ENCODE measurements at regions not wholly inside any gene's neighbourhood (a gene's known extent, or its start where the extent isn't known, plus 50 kb on each side); places are given as distances from the start of the nearest gene placed in this dataset.

GRCh38 chr6:95095855-95096254, 481.5 kb upstream of the MANEA start:
- Histone ChIP-seq H3K4me3 (no peak overlapping the region), H4K20me1 (ENCODE audit: low read depth) (no peaks in the 10 kb centered on the region), H3K4me2 (no peak overlapping the region), H3K4me1 (no peaks in the 10 kb centered on the region), H3K9me3 (ENCODE audit: low read depth) (no peaks in the 10 kb centered on the region), H3F3A (ENCODE audit: low read depth) (no peaks in the 10 kb centered on the region), H2AFZ (replicated peaks) (no peak overlapping the region), H3K36me3 (no peaks in the 10 kb centered on the region), H3K27ac (no peak overlapping the region), H3K27me3 (no peaks in the 10 kb centered on the region), H3K9ac (no peak overlapping the region), H3K79me2 (ENCODE audit: low read depth) (no peaks in the 10 kb centered on the region)
- Mint-ChIP-seq H3K4me3 (no peak overlapping the region), H3K4me1 (peaks cover 7% of the 10 kb centered on the region), H3K9me3 (no peaks in the 10 kb centered on the region), H3K36me3 (no peaks in the 10 kb centered on the region), H3K27ac (no peak overlapping the region), H3K27me3 (ENCODE audit: insufficient read depth, low read depth) (no peaks in the 10 kb centered on the region)
- TF ChIP-seq CTCF (IDR thresholded peaks at IDR 0.05) (no peak), EZH2phosphoT487 (IDR thresholded peaks at IDR 0.05) (no peak), EZH2 (IDR thresholded peaks at IDR 0.05) (no peak)
- DNase-seq (ENCODE audit: low spot score): no peak

- Mint-ChIP-seq H3K4me3 (no peak overlapping the region), H3K9me3 (no peaks in the 10 kb centered on the region), H3K4me1 (peaks cover 3% of the 10 kb centered on the region), H3K27me3 (ENCODE audit: insufficient read depth, low read depth) (no peaks in the 10 kb centered on the region), H3K27ac (no peak overlapping the region), H3K36me3 (no peaks in the 10 kb centered on the region)
- H4K20me1 ChIP-seq (ENCODE audit: low read depth): no peaks in the 10 kb centered on the region
- no peaks in the 10 kb centered on the region for H3K79me2 ChIP-seq (ENCODE audit: low read depth)
- no peaks in the 10 kb centered on the region for H3F3A ChIP-seq (ENCODE audit: low read depth)
- H3K4me2 ChIP-seq: no peak overlapping the region
- peak overlapping the region; percentile 34 for H2AFZ ChIP-seq (replicated peaks)
- H3K9me3 ChIP-seq (ENCODE audit: low read depth): no peaks in the 10 kb centered on the region
- no peaks in the 10 kb centered on the region for H3K36me3 ChIP-seq
- DNase-seq (ENCODE audit: low spot score): no peak
- no peak overlapping the region for H3K4me3 ChIP-seq
- H3K4me1 ChIP-seq: no peaks in the 10 kb centered on the region
- H3K27me3 ChIP-seq: no peaks in the 10 kb centered on the region
- TF ChIP-seq EZH2 (IDR thresholded peaks at IDR 0.05): no peak
- no peak for TF ChIP-seq EZH2phosphoT487 (IDR thresholded peaks at IDR 0.05)
- TF ChIP-seq CTCF (IDR thresholded peaks at IDR 0.05): no peak
- H3K9ac ChIP-seq: no peak overlapping the region
- no peak overlapping the region for H3K27ac ChIP-seq
Measured at GRCh38 chr6:95099410-95099809, 477.9 kb upstream of the MANEA start.

GRCh38 chr6:95109212-95109611, 468.1 kb upstream of the MANEA start:
- Histone ChIP-seq H3K4me1 (no peaks in the 10 kb centered on the region), H3K9me3 (ENCODE audit: low read depth) (no peaks in the 10 kb centered on the region), H3K36me3 (no peaks in the 10 kb centered on the region), H2AFZ (replicated peaks) (no peak overlapping the region), H3K4me2 (no peak overlapping the region), H3K9ac (no peak overlapping the region), H4K20me1 (ENCODE audit: low read depth) (no peaks in the 10 kb centered on the region), H3K27ac (no peak overlapping the region), H3K27me3 (no peaks in the 10 kb centered on the region), H3F3A (ENCODE audit: low read depth) (no peaks in the 10 kb centered on the region), H3K4me3 (no peak overlapping the region), H3K79me2 (ENCODE audit: low read depth) (no peaks in the 10 kb centered on the region)
- H3K4me1 Mint-ChIP-seq: no peaks in the 10 kb centered on the region
- no peak overlapping the region for H3K27ac Mint-ChIP-seq
- no peak overlapping the region for H3K4me3 Mint-ChIP-seq
- no peaks in the 10 kb centered on the region for H3K27me3 Mint-ChIP-seq (ENCODE audit: insufficient read depth, low read depth)
- no peak for DNase-seq (ENCODE audit: low spot score)
- H3K36me3 Mint-ChIP-seq: no peaks in the 10 kb centered on the region
- H3K9me3 Mint-ChIP-seq: peaks cover 2% of the 10 kb centered on the region
- TF ChIP-seq EZH2 (IDR thresholded peaks at IDR 0.05): no peak
- TF ChIP-seq CTCF (IDR thresholded peaks at IDR 0.05): no peak
- no peak for TF ChIP-seq EZH2phosphoT487 (IDR thresholded peaks at IDR 0.05)

GRCh38 chr6:95110767-95111166, 466.6 kb upstream of the MANEA start:
- Mint-ChIP-seq H3K36me3 (no peaks in the 10 kb centered on the region), H3K4me3 (no peak overlapping the region), H3K9me3 (no peaks in the 10 kb centered on the region), H3K4me1 (no peaks in the 10 kb centered on the region), H3K27me3 (ENCODE audit: insufficient read depth, low read depth) (no peaks in the 10 kb centered on the region), H3K27ac (no peak overlapping the region)
- no peaks in the 10 kb centered on the region for H3F3A ChIP-seq (ENCODE audit: low read depth)
- no peak overlapping the region for H3K9ac ChIP-seq
- H3K4me1 ChIP-seq: no peaks in the 10 kb centered on the region
- H3K4me3 ChIP-seq: no peak overlapping the region
- H3K9me3 ChIP-seq (ENCODE audit: low read depth): no peaks in the 10 kb centered on the region
- no peaks in the 10 kb centered on the region for H3K36me3 ChIP-seq
- no peak overlapping the region for H3K27ac ChIP-seq
- no peak overlapping the region for H2AFZ ChIP-seq (replicated peaks)
- no peak for DNase-seq (ENCODE audit: low spot score)
- H3K27me3 ChIP-seq: no peaks in the 10 kb centered on the region
- no peaks in the 10 kb centered on the region for H3K79me2 ChIP-seq (ENCODE audit: low read depth)
- no peak for TF ChIP-seq EZH2phosphoT487 (IDR thresholded peaks at IDR 0.05)
- no peak for TF ChIP-seq CTCF (IDR thresholded peaks at IDR 0.05)
- TF ChIP-seq EZH2 (IDR thresholded peaks at IDR 0.05): no peak
- H3K4me2 ChIP-seq: no peak overlapping the region
- H4K20me1 ChIP-seq (ENCODE audit: low read depth): no peaks in the 10 kb centered on the region

Measured in neural progenitor cell (in vitro differentiated cells).